NCI-H187 (cell line): ENCODE measurements at regions not wholly inside any gene's neighbourhood (a gene's known extent, or its start where the extent isn't known, plus 50 kb on each side); places are given as distances from the start of the nearest gene placed in this dataset.
"Not testable (repeated sequence)": the region's sequence is repeated elsewhere in the genome, so short reads cannot be mapped to it uniquely, and the experiment has no call there.

ENCODE experiments used
- DNase-seq, 2 experiments: peaks; one replicate each; lab custom pipeline; 2025; lab: John Stamatoyannopoulos, UW

DNA sequence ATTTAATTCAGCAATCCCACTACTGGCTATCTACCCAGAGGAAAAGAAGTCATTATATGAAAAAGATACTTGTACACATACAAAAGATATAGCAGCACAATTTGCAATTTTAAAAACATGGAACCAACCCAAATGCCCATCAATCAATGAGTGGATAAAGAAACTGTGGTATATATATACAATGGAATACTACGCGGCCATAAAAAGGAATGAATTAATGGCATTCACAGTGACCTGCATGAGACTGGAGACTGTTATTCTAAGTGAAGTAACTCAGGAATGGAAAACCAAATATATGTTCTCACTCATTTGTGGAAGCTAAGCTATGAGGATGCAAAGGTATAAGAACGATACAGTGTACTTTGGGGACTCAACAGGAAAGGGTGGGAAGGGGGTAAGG is 102.8 kb upstream of the KCNMA1 start:
- DNase-seq, result not testable (repeated sequence)

DNA sequence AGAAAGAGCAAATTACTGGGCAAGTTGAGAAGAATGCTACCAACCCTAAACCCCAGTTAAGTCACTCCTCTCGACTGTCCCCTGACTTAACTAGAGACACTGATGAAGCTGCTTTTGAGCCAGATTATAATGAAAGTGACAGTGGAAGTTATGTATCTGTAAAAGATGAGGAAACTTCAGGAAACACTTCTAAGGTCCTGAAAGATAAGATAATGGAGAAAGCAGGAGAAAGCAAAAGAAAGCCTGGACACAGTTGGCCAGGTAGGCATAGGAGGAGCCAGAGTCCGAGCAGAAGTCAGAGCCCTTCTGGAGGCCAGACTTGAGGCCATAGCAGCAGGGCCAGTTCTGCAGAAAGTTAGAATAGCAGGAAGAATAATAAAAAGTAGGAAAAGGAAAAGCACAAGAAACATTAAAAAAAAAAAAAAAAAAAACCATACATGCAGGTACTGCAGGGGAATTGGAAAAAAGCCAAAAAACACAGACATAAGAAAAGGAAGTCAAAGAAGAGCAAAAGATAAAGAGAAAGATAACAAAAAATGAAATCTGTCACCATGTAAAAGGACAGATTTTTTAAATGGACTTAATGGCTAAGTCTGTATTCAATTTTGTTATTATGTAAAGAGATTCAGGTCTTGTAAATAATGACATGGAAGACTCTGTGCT is 101.0 kb upstream of the KCNMA1 start:
- DNase-seq, result no peak

DNA sequence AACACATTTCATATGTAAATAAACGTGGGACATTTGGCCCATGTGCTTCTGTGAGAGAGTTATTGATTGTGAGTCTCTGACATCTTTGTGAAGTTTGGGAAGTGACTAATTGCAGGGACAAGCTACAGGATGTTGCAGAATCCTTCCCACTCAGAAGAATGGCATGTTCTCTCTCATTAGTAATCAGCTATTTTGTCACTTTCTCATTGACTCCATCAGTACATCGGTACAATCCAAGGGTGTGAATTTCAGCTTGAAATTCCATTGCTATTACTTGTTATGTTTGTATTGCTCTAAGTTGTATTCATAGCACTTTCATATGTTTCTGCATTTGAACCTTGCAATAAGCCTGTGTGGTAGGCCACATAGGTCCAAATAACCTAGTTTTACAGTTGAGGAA is 100.0 kb upstream of the KCNMA1 start:
- DNase-seq, result no peak

DNA sequence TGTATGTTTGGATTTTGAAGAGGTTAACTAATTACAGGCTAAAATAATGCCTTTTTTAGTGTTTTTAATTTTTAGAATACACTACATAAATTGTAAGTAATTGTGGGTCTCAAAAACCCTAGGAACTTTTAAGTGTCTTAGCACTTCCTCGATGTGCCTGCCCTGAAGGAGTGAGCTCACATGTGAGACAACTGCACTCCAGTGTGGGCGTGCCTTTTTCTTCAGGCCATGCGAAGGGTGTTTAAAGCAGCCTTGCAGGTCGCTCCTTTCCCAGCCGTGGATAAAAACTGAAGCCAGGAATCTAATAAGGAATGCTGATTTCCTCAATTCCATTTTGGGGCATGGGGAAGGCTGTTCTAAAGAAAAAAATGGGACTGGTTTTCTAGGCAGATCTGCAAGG is 97.5 kb upstream of the KCNMA1 start:
- DNase-seq, result not testable (repeated sequence)

DNA sequence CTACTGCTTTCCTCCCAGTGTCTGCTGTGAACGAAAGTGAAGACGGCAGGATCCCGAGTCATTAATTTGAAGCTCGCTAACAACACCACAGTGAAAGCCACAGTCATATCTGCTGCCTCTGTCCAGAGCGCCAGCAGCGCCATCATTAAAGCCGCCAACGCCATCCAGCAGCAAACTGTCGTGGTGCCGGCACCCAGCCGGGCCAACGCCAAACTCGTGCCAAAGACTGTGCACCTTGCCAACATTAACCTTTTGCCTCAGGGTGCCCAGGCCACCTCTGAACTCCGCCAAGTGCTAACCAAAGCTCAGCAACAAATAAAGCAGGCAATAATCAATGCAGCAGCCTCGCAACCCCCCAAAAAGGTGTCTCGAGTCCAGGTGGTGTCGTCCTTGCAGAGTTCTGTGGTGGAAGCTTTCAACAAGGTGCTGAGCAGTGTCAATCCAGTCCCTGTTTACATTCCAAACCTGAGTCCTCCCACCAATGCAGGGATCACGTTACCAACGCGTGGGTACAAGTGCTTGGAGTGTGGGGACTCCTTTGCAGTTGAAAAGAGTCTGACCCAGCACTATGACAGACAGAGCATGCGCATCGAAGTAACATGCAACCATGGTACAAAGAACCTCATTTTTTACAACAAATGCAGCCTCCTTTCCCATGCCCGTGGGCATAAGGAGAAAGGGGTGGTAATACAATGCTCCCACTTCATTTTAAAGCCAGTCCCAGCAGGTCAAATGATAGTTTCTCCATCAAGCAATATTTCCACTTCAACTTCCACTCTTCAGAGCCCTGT is 94.8 kb upstream of the KCNMA1 start:
- DNase-seq, result no peak

DNA sequence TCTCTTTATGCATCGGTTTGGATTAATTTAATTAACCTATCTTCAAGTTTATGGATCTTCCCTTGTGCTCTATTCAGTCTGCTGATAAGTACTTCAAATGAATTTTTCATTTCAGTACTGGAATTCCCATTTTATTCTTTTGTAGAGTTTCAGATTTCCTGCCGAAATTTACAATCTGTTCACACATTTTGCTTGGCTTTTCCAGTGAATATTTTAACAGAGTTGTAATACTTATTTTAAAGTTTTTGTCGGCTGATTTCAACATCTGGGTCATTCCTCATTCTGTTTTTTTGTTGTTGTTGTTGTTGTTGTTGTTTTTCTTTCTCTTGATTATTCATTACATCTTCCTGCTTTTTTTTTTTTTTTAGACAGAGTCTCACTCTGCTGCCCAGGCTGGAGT is 89.9 kb upstream of the KCNMA1 start:
- DNase-seq, result no peak

DNA sequence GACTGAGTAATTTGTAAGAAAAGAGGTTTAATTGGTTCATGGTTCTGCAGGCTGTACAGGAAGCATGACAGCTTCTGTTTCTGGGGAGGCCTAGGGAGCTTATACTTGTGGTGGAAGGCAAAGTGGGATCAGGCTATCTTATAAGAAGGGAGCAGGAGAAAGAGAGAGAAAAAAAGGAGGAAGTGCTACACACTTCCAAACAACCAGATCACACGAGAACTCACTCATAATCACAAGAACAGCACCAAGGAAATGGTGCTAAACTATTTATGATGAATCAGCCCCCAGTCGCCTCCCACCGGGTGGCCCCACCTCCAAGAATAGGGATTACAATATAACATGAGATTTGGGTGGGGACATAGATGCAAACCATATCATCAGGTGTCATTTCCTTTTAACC is 89.1 kb upstream of the KCNMA1 start:
- DNase-seq, result no peak

DNA sequence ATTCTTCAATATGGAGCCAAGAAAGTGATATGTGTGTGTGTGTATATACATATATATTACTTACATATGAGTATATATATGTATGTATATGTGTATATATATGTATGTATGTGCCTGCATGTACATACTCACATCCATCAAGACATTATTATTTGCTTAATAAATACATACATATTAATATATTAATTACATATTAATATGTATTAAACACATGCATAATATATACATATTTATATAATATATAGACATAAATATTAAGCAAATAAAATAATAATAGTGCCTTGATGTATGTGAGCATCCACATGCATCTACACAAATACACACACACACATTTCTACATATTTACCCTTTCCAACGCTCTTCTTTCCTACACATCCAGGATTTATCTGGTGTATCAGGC is 88.7 kb upstream of the KCNMA1 start:
- DNase-seq, result no peak

DNA sequence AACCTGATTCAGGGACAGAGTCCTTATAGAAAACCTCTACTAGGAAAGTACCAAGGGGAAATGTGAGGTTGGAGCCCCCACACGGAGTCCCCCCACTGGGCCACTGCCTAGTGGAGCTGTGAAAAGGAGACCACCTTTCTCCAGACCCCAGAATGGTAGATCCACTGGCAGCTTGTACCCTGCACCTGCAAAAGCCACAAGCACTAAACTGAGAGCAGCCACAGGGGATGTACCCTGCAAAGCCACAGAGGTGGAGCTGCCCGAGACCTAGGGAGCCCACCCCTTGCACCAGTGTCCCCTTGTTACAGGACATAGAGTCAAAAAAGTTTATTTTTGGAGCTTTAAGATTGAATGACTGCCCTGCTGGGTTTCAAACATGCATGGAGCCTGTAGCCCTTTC is 87.2 kb upstream of the KCNMA1 start:
- no peak for DNase-seq

DNA sequence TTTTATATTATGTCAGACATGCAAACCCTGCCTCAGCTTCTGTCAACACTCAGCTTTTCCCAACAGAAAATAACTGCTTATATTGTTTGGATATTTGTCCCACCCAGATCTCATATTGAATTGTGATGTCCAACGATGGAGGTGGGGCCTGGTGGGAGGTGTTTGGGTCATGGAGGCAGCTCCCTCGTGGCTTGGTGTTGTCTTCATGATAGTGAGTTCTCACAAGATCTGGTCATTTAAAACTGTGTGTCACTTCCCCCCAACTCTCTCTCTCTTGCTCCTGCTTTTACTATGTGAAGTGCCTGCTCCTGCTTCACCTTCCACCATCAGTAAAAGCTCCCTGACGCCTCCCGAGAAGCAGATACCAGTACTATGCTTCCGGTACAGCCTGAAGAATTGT is 85.8 kb upstream of the KCNMA1 start:
- DNase-seq, result no peak

DNA sequence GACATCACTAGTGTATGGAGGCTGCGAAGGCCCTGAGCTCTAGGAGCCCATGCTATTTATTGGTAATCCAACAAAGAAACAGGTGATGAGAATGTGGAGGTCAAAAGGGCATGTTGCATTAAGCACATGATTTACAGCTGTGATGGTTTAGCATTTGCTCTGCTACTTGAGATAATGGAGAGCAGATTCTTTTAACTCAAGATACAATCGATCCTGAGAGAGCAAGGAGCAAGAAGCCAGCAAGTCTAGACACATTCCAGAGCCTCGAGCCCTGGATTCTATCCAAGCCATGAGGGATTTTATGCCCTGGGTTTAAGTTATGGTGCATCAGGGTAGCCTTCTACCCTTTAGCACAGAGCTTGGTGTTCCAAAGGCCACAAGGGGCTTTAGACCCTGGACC is 85.3 kb upstream of the KCNMA1 start:
- DNase-seq, result not testable (repeated sequence)

DNA sequence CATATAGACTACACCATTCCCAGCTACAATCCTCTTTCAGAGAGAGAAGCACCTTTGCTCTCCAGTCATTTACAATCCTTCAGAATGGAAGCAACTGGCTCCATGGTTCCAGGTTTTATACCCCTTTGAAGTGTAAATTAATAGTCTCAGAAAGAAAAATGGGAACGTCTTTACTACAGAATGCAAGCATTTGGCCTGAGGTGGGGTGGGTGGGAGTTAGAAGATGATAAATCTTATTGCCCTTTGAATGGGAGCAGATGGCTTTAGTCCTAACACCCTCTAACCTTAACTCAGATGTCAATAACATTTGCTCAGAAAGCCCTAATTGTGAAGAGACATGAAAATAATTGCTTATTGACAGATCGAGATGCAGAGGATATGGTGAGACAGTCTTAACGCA is 84.2 kb upstream of the KCNMA1 start:
- no peak for DNase-seq

DNA sequence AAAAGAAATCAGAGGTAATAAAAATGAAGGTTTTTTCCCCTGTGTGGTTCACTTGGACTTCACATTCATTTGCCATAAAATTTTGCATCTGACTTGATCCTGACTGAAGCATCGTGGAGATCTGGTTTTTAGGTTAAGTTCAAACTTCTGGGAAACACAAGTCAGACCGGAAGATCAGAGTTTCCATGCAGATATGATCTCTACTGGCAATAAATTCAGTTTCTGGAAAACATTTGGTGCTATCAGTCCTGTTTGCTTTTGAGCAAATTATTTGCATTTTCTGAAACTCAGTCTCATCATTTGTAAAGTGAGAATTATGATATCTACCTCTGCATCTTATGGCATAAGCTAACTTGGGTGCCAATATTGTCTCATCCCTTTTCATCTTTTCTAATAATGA is 81.3 kb upstream of the KCNMA1 start:
- no peak for DNase-seq

DNA sequence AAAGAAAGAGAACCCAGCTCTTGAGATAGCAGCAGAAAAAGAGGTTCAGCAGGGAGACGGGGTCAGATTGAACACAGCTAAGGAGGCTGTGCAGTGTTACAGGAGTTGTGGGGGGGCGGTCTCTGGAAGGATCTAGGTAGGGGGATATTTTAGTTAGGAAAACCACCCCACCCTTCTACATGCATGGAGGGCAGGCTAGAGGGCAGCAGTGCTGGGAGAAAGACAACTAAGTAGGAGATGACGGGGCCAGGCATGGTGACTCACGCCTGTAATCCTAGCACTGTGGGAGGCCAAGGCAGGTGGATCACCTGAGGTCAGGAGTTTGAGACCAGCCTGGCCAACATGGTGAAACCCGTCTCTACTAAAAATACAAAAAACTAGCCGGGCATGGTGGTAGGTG is 80.7 kb upstream of the KCNMA1 start:
- not testable (repeated sequence) for DNase-seq

DNA sequence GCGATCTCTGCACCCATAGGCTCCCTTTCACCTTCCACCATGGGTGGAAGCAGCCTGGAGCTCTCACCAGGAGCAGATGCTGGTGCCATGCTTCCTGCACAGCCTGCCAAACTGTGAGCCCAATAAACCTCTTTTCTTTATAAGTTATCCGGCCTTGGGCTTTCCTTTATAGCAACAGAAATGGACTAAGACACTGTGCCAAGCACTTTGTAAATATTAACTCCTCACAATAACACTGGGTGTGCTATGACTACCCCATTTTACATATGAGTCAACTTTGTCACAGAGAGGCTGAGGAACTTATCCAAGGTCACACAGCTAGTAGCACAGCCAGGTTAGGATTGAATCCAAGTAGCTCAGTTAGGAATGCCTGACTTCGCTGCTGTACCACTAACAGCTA is 79.7 kb upstream of the KCNMA1 start:
- DNase-seq, result no peak

DNA sequence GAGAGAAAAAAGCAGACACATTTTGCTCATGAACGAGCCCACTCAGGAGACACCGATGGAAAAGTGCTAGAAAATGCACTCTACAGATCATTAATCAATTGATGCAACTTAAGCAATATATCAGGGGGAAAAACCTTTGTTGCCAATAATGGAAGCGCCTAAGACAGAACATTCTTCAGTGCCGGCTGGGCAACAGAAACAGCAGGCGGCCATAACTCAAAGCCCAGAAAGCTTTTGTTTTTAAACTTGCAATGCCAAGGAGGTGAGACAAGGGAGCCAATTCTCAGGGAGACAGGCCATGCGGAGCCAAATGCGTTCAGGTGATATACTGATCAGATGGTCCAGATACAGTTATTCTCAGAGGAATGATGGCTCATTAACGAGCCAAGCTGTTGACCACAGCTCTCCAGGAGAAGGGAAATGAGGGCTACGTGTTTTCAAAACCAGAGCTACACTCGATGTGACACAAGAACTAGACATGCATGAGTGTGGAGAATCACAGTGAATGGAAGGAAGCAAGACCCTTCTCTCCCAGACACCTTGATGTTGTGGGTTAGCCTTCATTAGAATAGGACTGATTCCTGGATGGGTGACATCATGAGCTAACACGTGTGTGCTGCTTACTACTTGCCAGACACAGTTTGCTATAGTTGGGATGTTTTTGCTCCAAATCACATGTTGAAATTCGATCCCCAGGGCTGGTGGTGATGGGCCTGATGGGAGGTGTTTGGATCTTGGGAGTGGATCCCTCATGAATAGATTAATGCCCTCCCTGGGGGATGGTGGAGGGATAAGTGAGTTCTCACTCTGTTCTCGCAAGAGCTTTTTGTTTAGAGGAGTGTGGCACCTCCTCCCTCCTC is 79.1 kb upstream of the KCNMA1 start:
- DNase-seq, result no peak

DNA sequence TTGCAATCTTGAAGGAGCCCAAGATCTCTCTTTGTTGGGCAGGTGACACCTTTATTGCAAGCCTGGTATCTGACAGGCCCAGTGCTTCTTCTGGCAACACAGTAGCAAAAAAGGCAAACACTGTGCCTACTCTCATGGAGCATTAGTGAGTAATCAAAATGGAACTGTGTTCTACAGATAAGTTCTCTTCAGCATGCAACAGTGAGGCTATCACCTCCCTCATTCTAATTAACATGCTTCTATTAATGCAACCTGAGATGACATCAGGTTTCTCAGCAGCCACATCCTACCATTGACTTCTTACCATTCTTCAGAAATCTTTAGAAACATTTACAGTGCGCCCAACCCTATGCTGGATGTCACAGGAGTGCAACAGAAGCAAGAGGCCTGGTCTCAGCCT is 77.9 kb upstream of the KCNMA1 start:
- DNase-seq, result no peak

DNA sequence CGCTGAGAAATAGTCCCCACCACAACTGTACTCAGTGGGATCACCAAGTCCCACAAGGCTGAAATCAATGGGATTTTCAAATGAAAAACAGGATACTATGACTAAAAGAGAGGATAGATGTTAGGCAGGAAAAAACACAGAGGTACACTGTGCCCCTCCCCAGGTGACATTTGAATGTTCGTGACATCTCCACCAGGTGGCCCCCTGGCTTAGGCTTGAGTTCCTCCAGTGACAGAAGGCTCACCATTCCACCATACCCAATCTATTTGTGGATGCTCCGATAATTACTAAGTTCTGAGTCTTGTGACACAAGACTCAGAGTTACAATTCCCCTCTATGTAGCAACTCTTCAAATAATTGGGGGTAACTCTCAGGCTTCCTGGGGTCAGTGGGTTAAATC is 77.5 kb upstream of the KCNMA1 start:
- no peak for DNase-seq

DNA sequence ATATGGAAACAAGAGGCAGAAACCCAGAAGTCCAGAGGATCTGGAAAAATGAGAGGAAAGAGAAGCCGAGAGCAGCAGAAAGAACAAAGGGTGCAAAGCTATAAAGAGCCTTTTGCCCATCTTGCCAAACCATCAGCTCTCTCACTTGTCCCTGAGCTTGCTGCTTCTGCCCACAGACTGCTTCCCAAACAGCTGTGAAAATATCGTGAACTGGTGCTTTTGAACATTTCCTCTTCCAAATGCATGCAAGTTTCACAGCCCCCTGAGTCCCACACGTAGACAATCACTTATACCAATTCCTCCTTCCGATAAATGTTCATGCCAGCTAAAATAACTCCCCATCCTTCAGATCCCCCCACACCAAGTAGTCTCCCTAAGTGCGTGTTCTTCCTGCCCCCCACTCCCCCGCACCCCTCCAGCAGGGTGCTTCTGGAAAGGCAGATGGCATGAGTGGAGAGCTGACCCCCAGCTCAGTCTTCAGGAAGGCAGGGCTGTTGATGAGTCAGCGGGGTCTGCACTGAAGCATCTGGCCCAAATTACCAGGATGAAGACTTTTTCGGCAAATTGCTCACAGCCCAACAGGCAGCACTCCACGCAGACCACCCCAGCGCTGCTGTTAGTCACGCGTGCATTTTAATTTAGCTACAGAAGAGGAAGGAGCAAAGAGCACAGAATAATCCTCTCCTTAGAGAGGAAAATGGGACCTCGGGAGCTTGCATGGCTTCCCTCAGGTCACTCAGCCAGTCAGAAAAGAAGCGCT is 76.1 kb upstream of the KCNMA1 start:
- no peak for DNase-seq

DNA sequence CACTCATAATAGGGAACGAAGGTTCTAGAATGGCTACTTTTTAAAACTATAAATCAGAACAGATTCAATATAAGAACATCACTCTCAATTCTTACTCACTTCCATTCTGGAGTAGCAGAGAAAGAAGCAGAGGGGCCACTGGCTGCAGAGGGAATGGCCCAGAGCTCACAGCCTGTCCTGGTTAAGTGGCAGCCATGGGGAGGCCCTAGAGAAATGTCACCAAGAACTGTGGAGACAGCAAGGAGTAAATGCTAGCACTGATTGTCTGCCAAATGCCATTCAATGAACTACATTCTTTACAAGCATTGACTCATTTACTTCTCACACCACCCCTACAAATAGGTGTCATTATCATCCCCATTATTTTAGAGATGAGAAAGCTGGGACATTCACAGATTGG is 74.6 kb upstream of the KCNMA1 start:
- no peak for DNase-seq

DNA sequence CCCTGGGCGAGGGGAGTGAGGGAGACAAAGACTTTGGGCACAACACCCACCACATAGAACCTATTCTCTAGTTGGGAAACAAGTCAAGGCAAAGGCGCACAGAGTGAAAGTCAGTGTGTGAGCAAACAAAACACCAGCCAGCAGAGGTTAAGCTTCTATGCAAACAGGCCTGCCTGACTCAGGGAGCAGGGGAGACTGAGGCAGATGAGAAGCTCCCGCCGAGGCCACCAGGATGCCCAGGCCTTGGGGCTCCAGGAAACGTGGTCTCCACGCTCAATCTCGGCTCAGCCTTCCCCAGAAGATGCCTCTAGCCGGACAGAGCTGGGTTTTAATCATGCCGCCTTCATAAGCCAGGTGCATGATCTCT is 74.1 kb upstream of the KCNMA1 start:
- DNase-seq, result no peak
